HEK293 (cell line): ENCODE measurements at regions not wholly inside any gene's neighbourhood (a gene's known extent, or its start where the extent isn't known, plus 50 kb on each side); places are given as distances from the start of the nearest gene placed in this dataset.

Experiments
- CTCF ChIA-PET: fragments of 350-600 bp; formaldehyde crosslinking; extraction: SDS; loops from one replicate; lab custom pipeline; 2021; ENCODE audit warnings: antibody characterized with exemption; lab: Yijun Ruan, JAX
- POLR2A ChIA-PET: fragments of 300-600 bp; formaldehyde crosslinking; extraction: SDS; loops from one replicate; lab custom pipeline; 2020; ENCODE audit warnings: antibody characterized with exemption, inconsistent platforms; lab: Yijun Ruan, JAX
- H3K27ac ChIP-seq: fragments of 200-500 bp; sonication (Bioruptor generic); 2 replicates; pipeline ENCODE4 v1.5.1; 2014; ENCODE audit warnings: low read depth, low read length, control low read depth, inconsistent platforms; ENCODE audit errors: extremely low read depth
- H3K36me3 ChIP-seq, 2 experiments: fragments of 200-500 bp in 1 of 2; sonication (Bioruptor generic) in 1 of 2; 1 replicate in 1 of 2; 2 replicates in 1 of 2; pipeline ENCODE4 v1.5.1; 2014 to 2017; ENCODE audit warnings: inconsistent platforms in 2 of 2, low read length in 2 of 2; ENCODE audit not compliant: control insufficient read depth in 2 of 2, insufficient read depth in 1 of 2
- H3K4me1 ChIP-seq: fragments of 200-500 bp; sonication (Bioruptor generic); 2 replicates; pipeline ENCODE4 v1.5.1; 2014; ENCODE audit warnings: mild to moderate bottlenecking, low read length, inconsistent platforms; ENCODE audit not compliant: control insufficient read depth, insufficient read depth
- H3K4me3 ChIP-seq: 2 replicates; pipeline ENCODE4 v1.5.1; 2011; ENCODE audit warnings: low read depth, mild to moderate bottlenecking, control low read depth, low read length, moderate library complexity
- H3K9me3 ChIP-seq: fragments of 200-500 bp; sonication (Bioruptor generic); 2 replicates; pipeline ENCODE4 v1.5.1; 2014; ENCODE audit warnings: low read depth, low read length, inconsistent platforms; ENCODE audit not compliant: control insufficient read depth, insufficient read depth
- HIC1 ChIP-seq: fragments of 450-650 bp; formaldehyde crosslinking; IDR thresholded peaks from 2 replicates; pipeline ENCODE4 v1.5.1; 2016; ENCODE audit warnings: missing biosample characterization, missing genetic modification characterization
- RBAK ChIP-seq: fragments of 450-650 bp; formaldehyde crosslinking; IDR thresholded peaks from 2 replicates; pipeline ENCODE4 v1.5.1; 2016; ENCODE audit warnings: missing biosample characterization, missing genetic modification characterization
- ZBTB20 ChIP-seq: fragments of 450-650 bp; formaldehyde crosslinking; IDR thresholded peaks from 2 replicates; pipeline ENCODE4 v1.5.1; 2016; ENCODE audit warnings: missing biosample characterization, missing genetic modification characterization
- ZBTB21 ChIP-seq: fragments of 450-650 bp; formaldehyde crosslinking; IDR thresholded peaks from 2 replicates; pipeline ENCODE4 v1.5.1; 2017; ENCODE audit warnings: missing biosample characterization, missing genetic modification characterization
- ZNF114 ChIP-seq: fragments of 450-650 bp; formaldehyde crosslinking; IDR thresholded peaks from 2 replicates; pipeline ENCODE4 v1.5.0; 2017; ENCODE audit warnings: missing biosample characterization, missing genetic modification characterization
- ZNF138 ChIP-seq: fragments of 450-650 bp; formaldehyde crosslinking; IDR thresholded peaks from 2 replicates; pipeline ENCODE4 v1.5.1; 2016; ENCODE audit warnings: missing biosample characterization, missing genetic modification characterization, borderline replicate concordance
- ZNF140 ChIP-seq: fragments of 450-650 bp; formaldehyde crosslinking; IDR thresholded peaks from 2 replicates; pipeline ENCODE4 v1.5.1; 2016; ENCODE audit warnings: missing biosample characterization, missing genetic modification characterization
- ZNF157 ChIP-seq: fragments of 450-650 bp; formaldehyde crosslinking; IDR thresholded peaks from 2 replicates; pipeline ENCODE4 v1.5.1; 2016; ENCODE audit warnings: missing biosample characterization, missing genetic modification characterization
- ZNF16 ChIP-seq: fragments of 450-650 bp; formaldehyde crosslinking; IDR thresholded peaks from 2 replicates; pipeline ENCODE4 v1.5.1; 2016; ENCODE audit warnings: low read depth, missing biosample characterization, missing genetic modification characterization
- ZNF211 ChIP-seq: fragments of 450-650 bp; formaldehyde crosslinking; IDR thresholded peaks from 2 replicates; pipeline ENCODE4 v1.5.1; 2016; ENCODE audit warnings: low read depth, missing biosample characterization, missing genetic modification characterization
- ZNF239 ChIP-seq: fragments of 450-650 bp; formaldehyde crosslinking; IDR thresholded peaks from 2 replicates; pipeline ENCODE4 v1.5.1; 2016; ENCODE audit warnings: missing biosample characterization, missing genetic modification characterization
- ZNF248 ChIP-seq: fragments of 450-650 bp; formaldehyde crosslinking; IDR thresholded peaks from 2 replicates; pipeline ENCODE4 v1.5.1; 2017; ENCODE audit warnings: missing biosample characterization, missing genetic modification characterization
- ZNF354C ChIP-seq: fragments of 450-650 bp; formaldehyde crosslinking; IDR thresholded peaks from 2 replicates; pipeline ENCODE4 v1.5.1; 2016; ENCODE audit warnings: missing biosample characterization, missing genetic modification characterization, low read depth, borderline replicate concordance
- ZNF391 ChIP-seq: fragments of 450-650 bp; formaldehyde crosslinking; IDR thresholded peaks from 2 replicates; pipeline ENCODE4 v1.5.1; 2016; ENCODE audit warnings: low read depth, missing biosample characterization, missing genetic modification characterization, borderline replicate concordance
- ZNF394 ChIP-seq: fragments of 450-650 bp; formaldehyde crosslinking; IDR thresholded peaks from 2 replicates; pipeline ENCODE4 v1.5.1; 2016; ENCODE audit warnings: missing biosample characterization, missing genetic modification characterization, mild to moderate bottlenecking, moderate library complexity, borderline replicate concordance
- ZNF473 ChIP-seq: fragments of 450-650 bp; formaldehyde crosslinking; IDR thresholded peaks from 2 replicates; pipeline ENCODE4 v1.5.1; 2017; ENCODE audit warnings: missing biosample characterization, missing genetic modification characterization
- ZNF521 ChIP-seq: fragments of 450-650 bp; formaldehyde crosslinking; IDR thresholded peaks from 2 replicates; pipeline ENCODE4 v1.5.1; 2017; ENCODE audit warnings: missing biosample characterization, mild to moderate bottlenecking, missing genetic modification characterization
- ZNF530 ChIP-seq: fragments of 450-650 bp; formaldehyde crosslinking; IDR thresholded peaks from 2 replicates; pipeline ENCODE4 v1.5.1; 2016; ENCODE audit warnings: low read depth, missing biosample characterization, missing genetic modification characterization
- ZNF555 ChIP-seq: fragments of 450-650 bp; formaldehyde crosslinking; conservative IDR thresholded peaks from 2 replicates; pipeline ENCODE4 v1.5.1; 2017; ENCODE audit warnings: missing biosample characterization, mild to moderate bottlenecking, missing genetic modification characterization, inconsistent platforms
- ZNF623 ChIP-seq: fragments of 450-650 bp; formaldehyde crosslinking; IDR thresholded peaks from 2 replicates; pipeline ENCODE4 v1.5.1; 2016; ENCODE audit warnings: missing biosample characterization, missing genetic modification characterization
- ZNF639 ChIP-seq: fragments of 450-650 bp; formaldehyde crosslinking; IDR thresholded peaks from 2 replicates; pipeline ENCODE4 v1.5.1; 2016; ENCODE audit warnings: missing biosample characterization, missing genetic modification characterization
- ZNF654 ChIP-seq: fragments of 450-650 bp; formaldehyde crosslinking; IDR thresholded peaks from 2 replicates; pipeline ENCODE4 v1.5.1; 2016; ENCODE audit warnings: low read depth, missing biosample characterization, missing genetic modification characterization
- ZSCAN4 ChIP-seq: fragments of 450-650 bp; formaldehyde crosslinking; IDR thresholded peaks from 2 replicates; pipeline ENCODE4 v1.5.1; 2017; ENCODE audit warnings: missing biosample characterization, missing genetic modification characterization
- TF ChIP-seq, protein P1 (sequence below): fragments of 450-650 bp; formaldehyde crosslinking; IDR thresholded peaks from 2 replicates; pipeline ENCODE4 v1.5.1; 2016; ENCODE audit warnings: missing biosample characterization, missing genetic modification characterization, low read depth
- TF ChIP-seq, protein P2 (sequence below): fragments of 450-650 bp; formaldehyde crosslinking; IDR thresholded peaks from 2 replicates; pipeline ENCODE4 v1.5.1; 2016; ENCODE audit warnings: missing biosample characterization, missing genetic modification characterization
- TF ChIP-seq, protein P3 (sequence below): fragments of 450-650 bp; formaldehyde crosslinking; IDR thresholded peaks from 2 replicates; pipeline ENCODE4 v1.5.1; 2016; ENCODE audit warnings: missing biosample characterization, missing genetic modification characterization, borderline replicate concordance

DNA sequence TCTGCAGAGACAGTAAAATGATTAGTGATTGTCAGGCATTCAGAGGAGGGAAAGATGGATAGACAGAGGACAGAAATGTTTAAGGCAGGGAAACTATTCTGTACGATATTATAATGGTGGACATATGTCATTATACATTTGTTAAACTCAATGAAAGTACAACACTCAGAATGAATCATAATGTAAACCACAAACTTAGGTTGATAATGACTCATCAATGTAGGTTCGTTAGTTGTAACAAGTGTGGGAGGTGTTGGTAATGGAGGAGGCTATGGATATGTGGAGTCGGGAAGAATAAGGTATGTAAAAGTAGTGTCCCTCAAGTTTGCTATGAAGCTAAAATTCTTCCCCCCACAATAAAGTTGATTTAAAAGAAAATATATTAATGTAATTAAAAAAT, 455.0 kb downstream of the BRINP3 start:
- Histone ChIP-seq H3K4me3 (no peak overlapping the region), H3K9me3 (no peaks in the 10 kb centered on the region), H3K4me1 (no peaks in the 10 kb centered on the region), H3K36me3 (no peaks in the 10 kb centered on the region)
- POLR2A ChIA-PET, result no interaction called here
- CTCF ChIA-PET, result no interaction called here
- TF ChIP-seq ZNF555 (tag by site-specific recombination) (no peak), ZNF623 (tag by site-specific recombination) (no peak), ZNF16 (tag by site-specific recombination) (no peak), ZNF654 (tag by site-specific recombination) (no peak), ZNF239 (tag by site-specific recombination) (no peak), ZNF473 (no peak), ZNF138 (tag by site-specific recombination) (no peak), ZNF530 (tag by site-specific recombination) (no peak), ZNF140 (tag by site-specific recombination) (no peak), HIC1 (tag by site-specific recombination) (no peak), ZNF157 (no peak), ZNF211 (tag by site-specific recombination) (no peak), RBAK (no peak)
- TF ChIP-seq, protein P1, sequence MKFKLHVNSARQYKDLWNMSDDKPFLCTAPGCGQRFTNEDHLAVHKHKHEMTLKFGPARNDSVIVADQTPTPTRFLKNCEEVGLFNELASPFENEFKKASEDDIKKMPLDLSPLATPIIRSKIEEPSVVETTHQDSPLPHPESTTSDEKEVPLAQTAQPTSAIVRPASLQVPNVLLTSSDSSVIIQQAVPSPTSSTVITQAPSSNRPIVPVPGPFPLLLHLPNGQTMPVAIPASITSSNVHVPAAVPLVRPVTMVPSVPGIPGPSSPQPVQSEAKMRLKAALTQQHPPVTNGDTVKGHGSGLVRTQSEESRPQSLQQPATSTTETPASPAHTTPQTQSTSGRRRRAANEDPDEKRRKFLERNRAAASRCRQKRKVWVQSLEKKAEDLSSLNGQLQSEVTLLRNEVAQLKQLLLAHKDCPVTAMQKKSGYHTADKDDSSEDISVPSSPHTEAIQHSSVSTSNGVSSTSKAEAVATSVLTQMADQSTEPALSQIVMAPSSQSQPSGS (tag by site-specific recombination), result no peak
- TF ChIP-seq, all 188 proteins: peak for 0
- H3K27ac ChIP-seq, result no peak overlapping the region

DNA sequence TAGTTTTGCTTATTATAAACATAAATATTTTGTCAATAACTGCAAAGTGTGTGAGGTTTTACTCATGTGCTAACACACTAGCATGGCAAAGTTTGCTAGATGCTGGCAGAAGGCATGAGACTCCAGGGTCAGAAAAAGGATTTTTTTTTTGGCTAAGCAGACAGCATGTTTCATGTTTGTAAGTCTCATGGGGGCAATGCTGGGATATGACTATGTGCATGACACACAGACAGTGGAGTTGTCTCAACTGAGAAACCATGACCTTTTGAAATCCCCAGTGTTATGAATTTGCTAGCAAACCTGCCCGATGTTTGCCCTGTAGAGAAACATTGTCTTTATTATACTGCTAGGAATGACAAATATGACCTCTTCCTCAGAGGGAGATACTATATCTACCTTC, 448.2 kb downstream of the BRINP3 start:
- Histone ChIP-seq H3K9me3 (no peaks in the 10 kb centered on the region), H3K27ac (no peak overlapping the region), H3K4me3 (no peak overlapping the region), H3K36me3 (no peaks in the 10 kb centered on the region), H3K4me1 (no peaks in the 10 kb centered on the region)
- CTCF ChIA-PET, result no interaction called here
- POLR2A ChIA-PET, result no interaction called here
- TF ChIP-seq ZNF248 (tag by site-specific recombination) (no peak), ZNF391 (tag by site-specific recombination) (no peak), ZSCAN4 (tag by site-specific recombination) (no peak), ZBTB20 (tag by site-specific recombination) (no peak), ZNF354C (no peak), ZNF521 (tag by site-specific recombination) (no peak), ZNF394 (no peak), ZBTB21 (tag by site-specific recombination) (no peak), ZNF639 (tag by site-specific recombination) (no peak), ZNF114 (tag by site-specific recombination) (no peak)
- TF ChIP-seq, protein P2, sequence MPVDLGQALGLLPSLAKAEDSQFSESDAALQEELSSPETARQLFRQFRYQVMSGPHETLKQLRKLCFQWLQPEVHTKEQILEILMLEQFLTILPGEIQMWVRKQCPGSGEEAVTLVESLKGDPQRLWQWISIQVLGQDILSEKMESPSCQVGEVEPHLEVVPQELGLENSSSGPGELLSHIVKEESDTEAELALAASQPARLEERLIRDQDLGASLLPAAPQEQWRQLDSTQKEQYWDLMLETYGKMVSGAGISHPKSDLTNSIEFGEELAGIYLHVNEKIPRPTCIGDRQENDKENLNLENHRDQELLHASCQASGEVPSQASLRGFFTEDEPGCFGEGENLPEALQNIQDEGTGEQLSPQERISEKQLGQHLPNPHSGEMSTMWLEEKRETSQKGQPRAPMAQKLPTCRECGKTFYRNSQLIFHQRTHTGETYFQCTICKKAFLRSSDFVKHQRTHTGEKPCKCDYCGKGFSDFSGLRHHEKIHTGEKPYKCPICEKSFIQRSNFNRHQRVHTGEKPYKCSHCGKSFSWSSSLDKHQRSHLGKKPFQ (tag by site-specific recombination), result no peak
- TF ChIP-seq, protein P3, sequence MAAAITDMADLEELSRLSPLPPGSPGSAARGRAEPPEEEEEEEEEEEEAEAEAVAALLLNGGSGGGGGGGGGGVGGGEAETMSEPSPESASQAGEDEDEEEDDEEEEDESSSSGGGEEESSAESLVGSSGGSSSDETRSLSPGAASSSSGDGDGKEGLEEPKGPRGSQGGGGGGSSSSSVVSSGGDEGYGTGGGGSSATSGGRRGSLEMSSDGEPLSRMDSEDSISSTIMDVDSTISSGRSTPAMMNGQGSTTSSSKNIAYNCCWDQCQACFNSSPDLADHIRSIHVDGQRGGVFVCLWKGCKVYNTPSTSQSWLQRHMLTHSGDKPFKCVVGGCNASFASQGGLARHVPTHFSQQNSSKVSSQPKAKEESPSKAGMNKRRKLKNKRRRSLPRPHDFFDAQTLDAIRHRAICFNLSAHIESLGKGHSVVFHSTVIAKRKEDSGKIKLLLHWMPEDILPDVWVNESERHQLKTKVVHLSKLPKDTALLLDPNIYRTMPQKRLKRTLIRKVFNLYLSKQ, result no peak
